NCI-H187 (cell line): ENCODE measurements at regions not wholly inside any gene's neighbourhood (a gene's known extent, or its start where the extent isn't known, plus 50 kb on each side); places are given as distances from the start of the nearest gene placed in this dataset.
"Not testable (repeated sequence)": the region's sequence is repeated elsewhere in the genome, so short reads cannot be mapped to it uniquely, and the experiment has no call there.

Experiments used
- DNase-seq, 2 experiments: peaks; one replicate each; lab custom pipeline; 2025; lab: John Stamatoyannopoulos, UW

DNA sequence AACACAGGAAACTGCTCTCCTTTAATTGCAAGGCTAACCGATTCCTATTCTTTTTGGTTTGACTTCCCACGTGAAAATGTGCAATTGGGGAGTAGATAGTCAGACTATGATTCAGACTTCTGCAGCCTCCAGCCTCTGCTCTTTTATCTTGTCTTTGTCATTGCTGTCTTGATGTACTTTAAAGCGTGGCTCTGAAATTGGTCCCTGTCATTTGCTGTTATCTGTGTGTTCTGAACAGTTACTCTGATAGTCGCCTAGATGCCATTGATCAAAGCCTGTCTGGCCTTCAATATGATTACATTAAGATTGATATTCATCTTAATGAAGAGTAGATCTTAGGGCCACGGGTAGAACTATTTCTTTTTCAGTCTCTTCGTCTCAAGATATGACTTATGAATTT, 799.2 kb downstream of the REEP3 start:
- no peak for DNase-seq

DNA sequence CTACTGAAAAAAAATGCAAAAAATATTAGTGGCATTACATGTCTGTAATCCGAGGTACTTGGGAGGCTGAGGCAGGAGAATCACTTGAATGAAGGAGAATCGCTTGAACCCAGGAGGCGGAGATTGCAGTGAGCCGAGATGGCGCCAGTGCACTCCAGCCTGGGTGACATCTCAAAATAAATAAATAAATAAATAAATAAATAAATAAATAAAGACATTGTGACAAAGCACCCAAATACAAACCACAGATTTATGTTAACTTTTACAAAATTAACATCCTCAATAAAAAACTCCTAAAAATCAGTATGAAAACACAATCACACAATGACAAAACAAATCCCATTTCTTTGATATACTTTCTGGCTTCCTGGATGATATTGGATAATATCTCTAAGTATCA, 808.3 kb downstream of the REEP3 start:
- DNase-seq, result no peak

- DNase-seq, result no peak
Observed at GRCh38 chr10:64332551-64332950, 811.4 kb downstream of the REEP3 start.

- no peak for DNase-seq
Observed at GRCh38 chr10:64334084-64334483, 812.9 kb downstream of the REEP3 start.

DNA sequence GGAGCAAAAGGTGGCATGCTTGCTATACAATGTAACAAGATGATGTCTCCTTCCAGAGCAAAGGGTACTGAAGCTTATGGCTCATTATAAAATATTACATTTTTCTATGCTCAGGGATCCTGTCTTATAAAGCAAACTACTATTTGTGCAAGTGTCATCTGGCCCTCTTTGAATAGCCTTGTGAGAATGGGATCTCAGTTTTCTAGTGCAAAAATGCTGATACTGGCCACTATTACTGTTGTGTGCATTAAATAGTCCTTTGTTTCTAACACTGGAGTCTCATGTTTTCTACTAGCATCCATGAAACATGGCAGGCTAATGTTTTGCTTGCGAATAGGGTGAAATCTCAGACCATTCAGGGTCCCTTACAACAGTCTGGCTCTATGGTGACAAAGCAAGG, 823.0 kb downstream of the REEP3 start:
- DNase-seq, result no peak

DNA sequence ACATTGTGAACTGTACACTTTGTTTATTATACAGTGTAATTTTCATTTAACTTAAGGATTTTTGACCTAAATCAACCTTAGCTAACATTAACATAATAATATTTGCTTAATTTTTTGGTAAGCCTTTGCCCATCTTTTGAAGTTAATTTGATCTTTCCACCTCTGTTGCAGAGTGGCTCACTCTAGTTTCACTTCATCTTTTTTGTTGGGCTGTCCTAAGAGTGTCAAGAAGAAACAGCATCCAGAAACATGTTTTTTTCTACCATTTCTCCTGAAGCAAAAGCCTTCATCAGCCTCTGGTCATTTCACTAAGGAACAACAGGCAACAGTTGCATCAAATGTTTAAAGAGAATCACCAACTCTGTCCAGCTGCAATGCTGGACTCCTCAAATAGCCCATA, 824.7 kb downstream of the REEP3 start:
- DNase-seq, result no peak

GRCh38 chr10:64346389-64346788, 825.2 kb downstream of the REEP3 start:
- no peak for DNase-seq

GRCh38 chr10:64350665-64351064, 829.5 kb downstream of the REEP3 start:
- DNase-seq, result no peak

DNA sequence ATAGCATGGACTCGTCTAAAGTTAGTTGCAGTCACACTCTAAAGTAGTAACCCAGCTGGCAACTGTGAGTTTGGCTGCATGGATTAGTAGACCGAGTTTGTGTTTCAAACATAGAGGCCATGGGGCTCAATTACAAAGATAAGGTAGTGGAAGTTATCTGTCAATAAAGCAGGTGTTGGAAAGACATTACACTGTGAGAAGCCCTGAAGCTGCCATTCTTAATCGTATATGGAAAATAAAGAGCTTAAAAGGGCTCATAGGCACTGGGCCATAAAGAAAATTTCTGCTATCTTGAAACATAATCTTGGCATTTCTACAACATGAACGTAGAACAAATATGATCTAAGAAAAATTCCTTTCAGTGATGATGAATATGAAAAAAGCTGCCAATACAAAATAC, 837.7 kb downstream of the REEP3 start:
- DNase-seq, result no peak

- DNase-seq, result not testable (repeated sequence)
Observed at GRCh38 chr10:64360240-64360639, 839.0 kb downstream of the REEP3 start.

DNA sequence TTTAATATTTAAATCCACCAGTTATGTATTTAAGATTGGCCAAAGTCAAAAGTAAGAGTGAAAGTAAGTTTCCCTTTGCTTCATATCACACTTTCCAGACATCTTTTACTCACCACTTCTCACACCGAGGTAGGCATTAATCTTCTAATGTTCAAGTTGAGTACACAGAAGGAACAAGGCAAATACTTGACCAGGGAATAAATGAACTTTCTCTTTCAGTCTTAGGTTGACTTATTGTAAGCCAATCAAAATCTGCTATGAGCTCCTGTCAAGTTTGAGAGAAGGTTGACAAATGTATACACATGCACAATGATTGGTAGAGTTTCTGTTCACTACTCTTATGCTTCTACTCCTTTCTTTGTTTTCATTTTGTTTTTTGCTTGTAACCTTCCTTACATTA, 842.5 kb downstream of the REEP3 start:
- DNase-seq, result no peak

DNA sequence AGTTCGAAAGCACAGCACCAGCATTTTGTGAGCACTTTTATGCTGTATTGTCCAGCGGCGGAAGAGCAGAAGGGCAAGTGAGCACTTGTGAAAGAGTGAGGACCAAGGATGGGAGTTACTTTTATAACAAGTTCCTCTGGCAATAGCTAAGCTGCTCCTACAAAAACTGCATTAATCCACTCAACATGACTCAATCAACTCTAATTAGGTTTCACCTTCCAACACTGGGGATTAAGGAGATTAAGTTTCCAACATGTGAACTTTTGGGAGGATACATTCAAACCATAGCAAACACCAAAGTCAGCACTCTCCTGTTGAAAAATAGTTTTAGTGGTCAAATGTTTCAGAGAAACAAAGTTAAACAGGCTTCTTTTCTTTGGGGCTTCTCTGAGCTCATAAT, 844.5 kb downstream of the REEP3 start:
- no peak for DNase-seq

DNA sequence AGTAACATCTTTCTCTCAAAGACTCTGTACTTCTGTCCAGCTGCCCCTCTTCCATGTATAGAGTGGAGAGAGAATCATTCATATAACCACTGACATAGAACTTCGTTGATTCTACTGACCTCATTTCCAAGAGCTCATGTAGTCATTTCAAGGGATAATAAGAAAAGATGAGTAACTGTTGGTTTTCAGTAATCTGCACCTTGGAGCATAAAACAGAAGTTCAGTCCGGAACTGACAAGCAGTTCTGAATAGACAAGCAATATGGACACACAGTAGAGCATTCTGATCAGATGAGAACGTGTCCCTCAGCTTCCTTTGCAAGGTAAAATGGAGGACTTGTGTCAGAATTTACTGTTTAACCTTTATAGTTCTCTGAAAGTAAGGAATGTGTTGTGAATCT, 847.1 kb downstream of the REEP3 start:
- DNase-seq, result no peak

- DNase-seq, result no peak
Observed at GRCh38 chr10:64369885-64370773, 848.9 kb downstream of the REEP3 start.

DNA sequence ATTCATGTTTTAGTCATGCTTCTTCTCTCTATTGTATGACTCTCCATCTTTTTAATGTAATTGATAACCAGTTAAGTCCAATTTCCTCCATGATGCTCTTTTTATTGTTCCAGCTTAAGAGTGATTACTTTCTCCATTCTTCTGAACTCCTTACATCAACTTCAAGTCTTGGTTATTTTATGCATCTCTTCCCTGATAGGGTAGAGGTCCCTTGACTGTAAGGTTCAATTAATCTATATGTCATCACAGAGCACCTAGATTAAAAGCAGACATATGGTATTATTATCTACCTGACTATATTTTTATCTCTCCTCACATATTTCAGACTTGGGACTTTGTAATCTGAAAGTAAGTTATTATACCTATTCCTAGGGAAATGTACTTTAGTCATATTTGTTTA, 853.1 kb downstream of the REEP3 start:
- no peak for DNase-seq

- DNase-seq, result no peak
Observed at GRCh38 chr10:64376167-64376566, 855.0 kb downstream of the REEP3 start.

DNA sequence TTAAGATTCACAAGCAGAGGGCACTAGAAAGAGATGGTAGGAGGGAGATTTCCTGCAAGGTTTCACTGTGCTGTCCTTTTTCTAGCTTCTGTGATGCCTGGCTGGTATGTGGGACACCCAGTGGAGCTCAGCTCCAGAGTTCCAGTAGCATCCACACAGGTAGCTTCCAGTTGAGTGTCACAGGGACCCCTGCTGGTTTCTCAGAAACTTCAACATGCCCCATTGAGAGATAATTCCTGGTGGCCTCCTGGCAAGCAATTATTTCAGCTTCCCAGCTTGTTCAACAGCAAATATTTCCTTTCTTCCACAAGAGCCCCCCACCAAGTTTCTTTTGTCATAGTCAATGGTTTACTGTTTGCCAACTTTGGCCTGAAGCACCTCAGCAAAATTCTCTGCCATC, 858.7 kb downstream of the REEP3 start:
- DNase-seq, result no peak

DNA sequence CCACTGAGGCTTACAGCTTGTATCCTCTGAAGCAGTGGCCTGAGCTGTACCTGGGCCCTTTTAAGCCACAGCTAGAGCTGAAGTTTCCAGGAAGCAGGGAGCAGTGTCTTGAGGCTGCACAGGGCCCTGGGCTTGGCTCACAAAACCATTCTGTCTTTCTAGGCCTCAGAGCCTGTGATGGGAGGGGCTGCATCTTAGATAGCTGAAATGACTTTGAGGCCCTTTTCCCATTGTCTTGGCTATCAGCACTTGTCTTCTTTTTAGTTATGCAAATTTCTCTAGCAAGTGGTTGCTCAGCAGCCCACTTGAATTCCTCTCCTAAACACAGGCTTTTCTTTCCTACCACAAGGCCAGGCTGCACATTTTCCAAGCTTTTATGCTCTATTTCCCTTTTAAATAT, 864.2 kb downstream of the REEP3 start:
- DNase-seq, result no peak

DNA sequence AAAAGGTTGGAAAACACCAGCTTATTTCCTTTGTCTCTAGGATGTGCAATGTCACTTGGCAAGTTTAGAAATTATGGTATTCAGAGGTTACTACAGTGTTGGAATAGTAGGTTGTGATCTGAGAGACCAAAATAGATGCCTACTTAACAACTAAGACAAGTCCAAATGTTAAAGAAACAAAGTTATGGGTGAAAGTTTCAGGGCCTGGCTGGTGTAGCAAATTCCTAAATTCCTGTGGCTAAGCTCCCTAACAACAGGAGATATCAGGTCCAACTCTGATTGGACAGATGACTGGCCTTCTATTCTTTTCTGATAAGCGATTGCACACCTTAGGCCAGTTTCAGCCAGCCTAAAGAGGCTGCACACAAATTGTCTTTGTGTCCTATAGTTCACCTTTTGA, 873.5 kb downstream of the REEP3 start:
- DNase-seq, result no peak

GRCh38 chr10:64396105-64396708, 875.0 kb downstream of the REEP3 start:
- DNase-seq, result no peak

GRCh38 chr10:64397125-64397524, 875.9 kb downstream of the REEP3 start:
- no peak for DNase-seq

GRCh38 chr10:64408391-64409183, 887.4 kb downstream of the REEP3 start:
- no peak for DNase-seq

DNA sequence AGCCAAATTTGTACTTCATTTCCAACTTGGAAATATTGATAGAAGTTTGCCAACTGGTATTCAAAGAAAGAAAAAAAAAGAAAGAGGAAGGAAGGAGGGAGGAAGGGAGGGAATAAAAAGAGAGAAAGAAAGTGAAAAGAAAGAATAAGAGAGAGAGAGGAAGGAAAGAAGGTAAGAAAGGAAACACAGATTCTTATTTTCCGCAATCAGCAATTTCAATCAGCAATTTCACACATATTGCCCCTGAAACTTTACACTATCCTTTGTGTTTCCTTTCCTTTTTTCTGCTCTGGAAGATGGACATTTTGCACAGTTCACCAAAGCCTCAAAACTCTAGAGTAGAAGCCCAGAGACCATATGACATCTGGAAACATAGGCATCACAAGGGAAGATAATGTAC, 888.1 kb downstream of the REEP3 start:
- no peak for DNase-seq
